Spleen (tissue), 7 donors: ENCODE measurements at regions not wholly inside any gene's neighbourhood (a gene's known extent, or its start where the extent isn't known, plus 50 kb on each side); places are given as distances from the start of the nearest gene placed in this dataset.

ENCODE experiments used
- POLR2A ChIP-seq, 3 donors: fragments of 450-650 bp; IDR thresholded peaks; one replicate each; pipeline ENCODE4 v1.5.1; 2017; ENCODE audit warnings: antibody characterized with exemption in 3 of 3, mild to moderate bottlenecking in 1 of 3
- TF ChIP-seq, protein P1 (sequence below), 11 experiments: fragments of 200-600 bp in 7 of 11; fragments of 450-650 bp in 4 of 11; sonication (generic) in 4 of 11; IDR thresholded peaks in 8 of 11; conservative IDR thresholded peaks in 3 of 11; 1 replicate in 7 of 11; 2 replicates in 4 of 11; pipeline versions ENCODE4 v1.4.0 to v1.8.0; 2016 to 2021; ENCODE audit warnings: antibody characterized with exemption in 11 of 11, inconsistent platforms in 4 of 11, mild to moderate bottlenecking in 1 of 11
- donor health status: DM: no; HTN: no; CAD: no; lungs with moderate emphysema.
- donor health status: DM: no; HTN: no; CAD: no.
- donor health status: DM: no; HTN: no; CAD: no.

DNA sequence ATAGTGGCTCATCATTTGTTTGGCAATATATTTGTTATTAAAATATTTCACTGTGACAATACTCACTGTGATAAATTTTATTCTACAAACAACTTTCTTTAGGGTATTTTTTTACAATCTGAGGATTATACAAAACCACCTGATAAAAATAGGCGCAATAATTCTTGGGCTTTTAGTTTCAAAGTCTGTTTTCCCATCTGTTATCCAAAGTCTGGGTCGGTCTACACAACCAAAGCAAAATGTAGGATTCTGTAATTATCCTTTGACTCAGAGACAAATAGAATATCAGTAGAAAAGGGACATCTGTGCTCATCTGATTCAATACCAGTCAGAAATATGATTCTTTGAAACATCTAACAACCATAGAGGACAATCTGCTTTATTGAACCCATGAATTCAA, 271.8 kb upstream of the AMIGO2 start:
- TF ChIP-seq, protein P1, sequence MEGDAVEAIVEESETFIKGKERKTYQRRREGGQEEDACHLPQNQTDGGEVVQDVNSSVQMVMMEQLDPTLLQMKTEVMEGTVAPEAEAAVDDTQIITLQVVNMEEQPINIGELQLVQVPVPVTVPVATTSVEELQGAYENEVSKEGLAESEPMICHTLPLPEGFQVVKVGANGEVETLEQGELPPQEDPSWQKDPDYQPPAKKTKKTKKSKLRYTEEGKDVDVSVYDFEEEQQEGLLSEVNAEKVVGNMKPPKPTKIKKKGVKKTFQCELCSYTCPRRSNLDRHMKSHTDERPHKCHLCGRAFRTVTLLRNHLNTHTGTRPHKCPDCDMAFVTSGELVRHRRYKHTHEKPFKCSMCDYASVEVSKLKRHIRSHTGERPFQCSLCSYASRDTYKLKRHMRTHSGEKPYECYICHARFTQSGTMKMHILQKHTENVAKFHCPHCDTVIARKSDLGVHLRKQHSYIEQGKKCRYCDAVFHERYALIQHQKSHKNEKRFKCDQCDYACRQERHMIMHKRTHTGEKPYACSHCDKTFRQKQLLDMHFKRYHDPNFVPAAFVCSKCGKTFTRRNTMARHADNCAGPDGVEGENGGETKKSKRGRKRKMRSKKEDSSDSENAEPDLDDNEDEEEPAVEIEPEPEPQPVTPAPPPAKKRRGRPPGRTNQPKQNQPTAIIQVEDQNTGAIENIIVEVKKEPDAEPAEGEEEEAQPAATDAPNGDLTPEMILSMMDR (IDR thresholded peaks at IDR 0.05 in 8 of 11, conservative IDR thresholded peaks at IDR 0.05 in 3 of 11) = no peak
- no peak for TF ChIP-seq POLR2A (IDR thresholded peaks at IDR 0.05)
